ENCODE measurements at regions not wholly inside any gene's neighbourhood (a gene's known extent, or its start where the extent isn't known, plus 50 kb on each side); places are given as distances from the start of the nearest gene placed in this dataset.

DNA sequence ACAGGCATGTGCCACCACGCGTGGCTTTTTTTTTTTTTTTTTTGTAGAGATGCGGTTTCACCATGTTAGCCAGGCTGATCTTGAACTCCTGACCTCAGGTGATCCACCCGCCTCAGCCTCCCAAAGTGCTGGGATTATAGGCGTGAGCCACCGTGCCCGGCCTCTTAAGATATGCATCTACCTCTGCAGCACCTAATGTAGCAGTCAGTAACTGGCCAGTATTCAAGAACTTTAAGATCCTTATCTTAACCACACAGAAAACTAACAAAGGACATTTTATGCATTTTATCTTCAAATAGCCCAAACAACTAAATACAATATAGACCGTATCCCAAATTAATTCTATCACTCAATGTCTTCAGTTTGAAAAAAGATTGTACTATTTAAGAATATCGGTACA lies 618.7 kb downstream of the TLE1 start:
- no peak for TF ChIP-seq POLR2A (IDR thresholded peaks at IDR 0.05)
- TF ChIP-seq, protein P1, sequence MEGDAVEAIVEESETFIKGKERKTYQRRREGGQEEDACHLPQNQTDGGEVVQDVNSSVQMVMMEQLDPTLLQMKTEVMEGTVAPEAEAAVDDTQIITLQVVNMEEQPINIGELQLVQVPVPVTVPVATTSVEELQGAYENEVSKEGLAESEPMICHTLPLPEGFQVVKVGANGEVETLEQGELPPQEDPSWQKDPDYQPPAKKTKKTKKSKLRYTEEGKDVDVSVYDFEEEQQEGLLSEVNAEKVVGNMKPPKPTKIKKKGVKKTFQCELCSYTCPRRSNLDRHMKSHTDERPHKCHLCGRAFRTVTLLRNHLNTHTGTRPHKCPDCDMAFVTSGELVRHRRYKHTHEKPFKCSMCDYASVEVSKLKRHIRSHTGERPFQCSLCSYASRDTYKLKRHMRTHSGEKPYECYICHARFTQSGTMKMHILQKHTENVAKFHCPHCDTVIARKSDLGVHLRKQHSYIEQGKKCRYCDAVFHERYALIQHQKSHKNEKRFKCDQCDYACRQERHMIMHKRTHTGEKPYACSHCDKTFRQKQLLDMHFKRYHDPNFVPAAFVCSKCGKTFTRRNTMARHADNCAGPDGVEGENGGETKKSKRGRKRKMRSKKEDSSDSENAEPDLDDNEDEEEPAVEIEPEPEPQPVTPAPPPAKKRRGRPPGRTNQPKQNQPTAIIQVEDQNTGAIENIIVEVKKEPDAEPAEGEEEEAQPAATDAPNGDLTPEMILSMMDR (IDR thresholded peaks at IDR 0.05) = no peak

Data from adrenal gland (tissue), 5 donors.